ENCODE measurements at regions not wholly inside any gene's neighbourhood (a gene's known extent, or its start where the extent isn't known, plus 50 kb on each side); places are given as distances from the start of the nearest gene placed in this dataset.

DNA sequence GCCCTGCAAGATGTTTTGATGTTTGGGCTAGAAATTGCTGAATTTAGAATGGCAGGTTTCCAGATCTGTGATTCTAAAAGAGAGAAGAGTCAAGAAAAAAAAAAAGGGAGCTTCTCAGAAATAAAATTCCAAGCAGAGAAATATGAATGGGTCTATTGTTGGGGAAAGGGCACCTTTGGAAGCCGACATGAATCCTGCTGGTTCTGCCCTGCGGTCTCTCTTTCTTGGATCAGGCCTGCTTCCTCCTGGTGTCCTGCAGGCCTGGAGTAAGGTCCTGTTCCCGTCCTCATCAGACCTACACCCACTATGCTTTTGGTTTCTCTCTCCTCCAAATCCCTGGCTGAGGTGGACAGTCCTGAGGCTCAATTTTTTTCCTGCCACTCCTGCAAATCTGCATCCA, 109.8 kb upstream of the TRIM2 start:
- TF ChIP-seq CTCF (IDR thresholded peaks at IDR 0.05) (no peak), EP300 (IDR thresholded peaks at IDR 0.05) (no peak), POLR2A (IDR thresholded peaks at IDR 0.05; ENCODE audit: low read depth) (no peak)

Measured in esophagus muscularis mucosa (tissue), 4 donors.